LNCaP clone FGC (cell line): ENCODE measurements at regions not wholly inside any gene's neighbourhood (a gene's known extent, or its start where the extent isn't known, plus 50 kb on each side); places are given as distances from the start of the nearest gene placed in this dataset.

Experiments used
- DNase-seq: peaks from one replicate; pipeline ENCODE4 v3.0.0-alpha.2; 2011; ENCODE audit warnings: low read depth
- H3K4me3 ChIP-seq: 2 replicates; pipeline ENCODE4 v1.5.1; 2011; ENCODE audit warnings: mild to moderate bottlenecking, low read depth, low read length, control low read depth
- TF ChIP-seq, protein P1 (sequence below): IDR thresholded peaks from 2 replicates; pipeline ENCODE4 v1.5.1; 2012; ENCODE audit warnings: mild to moderate bottlenecking; ENCODE audit not compliant: control insufficient read depth, insufficient read depth; ENCODE audit errors: extremely low read depth

DNA sequence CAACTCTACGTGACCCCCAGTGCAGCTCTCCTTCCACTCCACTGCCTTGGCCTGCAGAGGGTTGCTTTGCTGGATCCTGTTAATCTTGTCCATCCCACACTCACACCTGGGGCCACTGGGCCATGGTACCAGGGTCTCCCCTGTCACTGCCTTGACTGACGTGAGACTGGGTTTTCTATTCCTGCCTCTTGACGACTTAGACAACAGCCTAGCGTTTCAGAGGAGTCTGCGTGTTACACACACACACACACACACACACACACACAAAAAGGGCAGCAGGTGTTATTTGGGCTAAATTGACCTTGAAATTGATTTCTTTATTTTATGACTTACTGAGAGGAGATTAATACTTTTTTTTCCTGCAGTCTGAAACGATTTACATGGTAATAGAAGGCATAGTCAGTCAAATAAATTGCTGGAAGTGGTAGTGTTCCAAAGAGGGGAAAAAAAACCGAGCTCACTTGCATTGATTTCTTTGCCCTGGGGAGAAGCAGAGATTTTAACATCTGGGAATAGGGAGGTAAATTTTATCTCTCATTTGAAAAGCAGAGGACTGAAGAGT, 492.3 kb upstream of the EEF2KMT start:
- TF ChIP-seq, protein P1, sequence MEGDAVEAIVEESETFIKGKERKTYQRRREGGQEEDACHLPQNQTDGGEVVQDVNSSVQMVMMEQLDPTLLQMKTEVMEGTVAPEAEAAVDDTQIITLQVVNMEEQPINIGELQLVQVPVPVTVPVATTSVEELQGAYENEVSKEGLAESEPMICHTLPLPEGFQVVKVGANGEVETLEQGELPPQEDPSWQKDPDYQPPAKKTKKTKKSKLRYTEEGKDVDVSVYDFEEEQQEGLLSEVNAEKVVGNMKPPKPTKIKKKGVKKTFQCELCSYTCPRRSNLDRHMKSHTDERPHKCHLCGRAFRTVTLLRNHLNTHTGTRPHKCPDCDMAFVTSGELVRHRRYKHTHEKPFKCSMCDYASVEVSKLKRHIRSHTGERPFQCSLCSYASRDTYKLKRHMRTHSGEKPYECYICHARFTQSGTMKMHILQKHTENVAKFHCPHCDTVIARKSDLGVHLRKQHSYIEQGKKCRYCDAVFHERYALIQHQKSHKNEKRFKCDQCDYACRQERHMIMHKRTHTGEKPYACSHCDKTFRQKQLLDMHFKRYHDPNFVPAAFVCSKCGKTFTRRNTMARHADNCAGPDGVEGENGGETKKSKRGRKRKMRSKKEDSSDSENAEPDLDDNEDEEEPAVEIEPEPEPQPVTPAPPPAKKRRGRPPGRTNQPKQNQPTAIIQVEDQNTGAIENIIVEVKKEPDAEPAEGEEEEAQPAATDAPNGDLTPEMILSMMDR: no peak
- no peak overlapping the region for H3K4me3 ChIP-seq
- DNase-seq: no peak

DNA sequence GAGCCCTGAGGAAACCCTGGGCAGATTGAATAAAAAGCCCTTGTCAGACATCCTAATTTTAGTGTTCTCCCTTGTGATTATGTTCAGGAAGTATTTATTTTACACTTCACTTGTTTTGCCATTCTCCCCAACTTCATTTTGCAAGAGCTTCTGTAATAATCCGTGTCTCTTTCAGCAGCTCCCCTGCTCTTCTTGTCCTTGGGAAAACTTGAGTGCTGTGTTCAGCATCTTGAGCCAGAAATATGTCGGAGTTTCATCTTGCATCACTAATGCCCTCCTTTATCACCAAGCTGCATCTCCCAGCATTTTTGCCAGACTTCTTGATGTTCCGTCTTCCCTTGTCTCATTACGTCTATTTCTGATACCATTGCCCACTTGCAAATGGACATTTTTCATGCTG, 486.5 kb upstream of the EEF2KMT start:
- DNase-seq: no peak
- TF ChIP-seq, protein P1: no peak
- H3K4me3 ChIP-seq: no peak overlapping the region

DNA sequence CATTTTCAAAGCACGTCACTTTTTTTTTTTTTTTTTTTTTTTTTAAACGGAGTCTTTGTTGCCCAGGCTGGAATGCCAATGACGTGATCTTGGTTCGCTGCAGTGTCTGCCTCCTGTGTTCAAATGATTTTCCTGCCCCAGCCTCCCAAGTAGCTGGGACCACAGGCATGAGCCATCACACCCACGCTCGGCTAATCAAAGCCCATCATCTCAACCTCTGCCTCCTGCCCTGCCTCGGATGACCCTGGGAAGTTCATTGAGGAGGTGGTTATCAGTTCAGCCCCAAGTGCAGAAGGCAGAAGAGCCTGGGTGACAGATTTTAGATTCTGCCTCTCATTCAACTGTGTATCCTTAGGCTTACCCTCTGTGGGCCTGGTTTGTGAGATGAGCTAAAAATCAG, 484.9 kb upstream of the EEF2KMT start:
- TF ChIP-seq, protein P1: no peak
- no peak for DNase-seq
- no peak overlapping the region for H3K4me3 ChIP-seq

DNA sequence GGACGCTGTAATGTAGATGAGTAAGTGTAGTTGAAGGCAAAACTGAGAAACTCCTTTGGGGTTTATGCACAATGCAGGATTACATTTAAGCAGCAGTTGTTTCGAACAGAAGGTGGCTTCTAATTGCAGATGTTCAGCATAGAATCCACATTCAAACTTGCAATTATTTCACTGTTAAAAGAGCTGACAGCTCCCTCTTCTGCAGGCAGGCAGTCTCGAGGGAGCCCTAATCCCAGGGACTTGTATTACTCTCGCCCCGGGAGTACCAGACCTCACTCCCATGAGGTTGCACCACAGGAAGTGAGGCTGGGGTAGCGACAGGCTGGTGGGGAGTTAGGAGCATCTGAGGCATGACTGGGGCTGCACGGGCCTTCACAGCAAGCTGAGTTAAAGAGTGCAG, 484.3 kb upstream of the EEF2KMT start:
- DNase-seq: no peak
- no peak overlapping the region for H3K4me3 ChIP-seq
- TF ChIP-seq, protein P1: no peak

DNA sequence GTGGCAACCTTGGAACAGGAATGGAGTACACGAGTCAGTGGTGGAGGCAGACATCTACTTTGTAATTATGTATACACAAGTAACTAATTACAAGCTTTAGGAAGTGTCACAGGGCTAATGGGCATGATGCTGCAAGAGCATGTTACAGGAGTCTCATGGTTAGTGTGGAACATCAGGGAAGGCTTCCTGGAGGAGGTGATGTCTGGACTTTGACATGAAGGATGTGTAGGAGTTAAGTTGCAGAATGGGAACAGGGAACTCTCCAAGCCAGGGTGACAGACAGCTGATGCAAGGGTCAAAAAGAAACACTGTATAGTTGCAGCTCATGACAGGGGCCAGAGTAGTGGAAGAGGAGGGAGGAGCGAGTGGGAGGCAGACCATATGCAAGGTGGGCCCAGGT, 483.8 kb upstream of the EEF2KMT start:
- DNase-seq: no peak
- TF ChIP-seq, protein P1: no peak
- no peak overlapping the region for H3K4me3 ChIP-seq

DNA sequence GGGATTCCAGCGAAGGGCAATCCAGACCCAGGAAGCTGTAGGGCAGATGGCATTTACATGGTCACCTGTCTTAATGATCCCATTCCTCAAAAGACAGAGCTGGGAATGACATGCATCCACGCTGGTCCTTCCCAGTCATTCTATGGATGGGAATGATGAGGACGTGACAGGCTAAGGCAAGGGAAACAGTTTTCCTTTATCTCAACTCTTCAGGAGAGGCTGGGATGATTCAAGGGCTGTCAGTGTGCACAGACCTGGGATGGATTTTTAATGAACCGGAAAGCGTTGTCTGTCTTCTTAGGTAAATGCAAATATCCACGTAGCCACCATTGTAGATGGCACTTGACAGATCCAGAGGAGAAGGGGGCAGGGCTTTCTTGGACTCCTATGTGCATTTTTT, 483.2 kb upstream of the EEF2KMT start:
- H3K4me3 ChIP-seq: no peak overlapping the region
- no peak for DNase-seq
- TF ChIP-seq, protein P1: no peak

DNA sequence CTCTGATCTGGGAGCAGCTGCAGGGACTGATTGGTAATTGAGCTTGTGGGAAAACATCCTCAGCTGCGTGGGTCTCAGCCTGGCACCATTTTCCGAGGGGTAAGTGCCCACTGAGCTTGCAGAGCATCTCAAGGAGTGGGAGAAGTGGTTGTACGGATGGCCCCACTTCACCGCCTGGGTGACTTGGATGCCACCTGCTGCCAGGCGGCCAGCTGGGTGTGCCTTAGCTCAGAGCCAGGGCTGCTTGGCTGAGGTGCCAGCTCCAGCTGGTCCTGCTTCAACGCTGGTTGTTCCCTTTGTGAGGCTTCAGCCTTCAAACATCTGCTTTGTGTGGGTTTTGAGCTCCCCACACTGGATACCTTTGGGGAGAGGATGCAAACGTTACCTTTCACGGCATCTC, 482.7 kb upstream of the EEF2KMT start:
- no peak overlapping the region for H3K4me3 ChIP-seq
- no peak for DNase-seq
- TF ChIP-seq, protein P1: no peak
